Thoracic aorta (tissue), 2 donors: ENCODE measurements at regions not wholly inside any gene's neighbourhood (a gene's known extent, or its start where the extent isn't known, plus 50 kb on each side); places are given as distances from the start of the nearest gene placed in this dataset.

Experiments used
- ATAC-seq: fragments of 150-250 bp; one replicate; pipeline ENCODE4 v1.8.0; 2017; ENCODE audit warnings: low read depth; ENCODE audit not compliant: insufficient number of reproducible peaks, low FRiP score
- DNase-seq: peaks from one replicate; pipeline ENCODE4 v3.0.0-alpha.2; 2020; ENCODE audit warnings: low spot score
- H3K27ac ChIP-seq, 2 donors: fragments of 200-600 bp; sonication (generic); 1 replicate in 1 of 2; 2 replicates in 1 of 2; pipeline ENCODE4 v1.5.1; 2016; ENCODE audit warnings: mild to moderate bottlenecking in 2 of 2, moderate library complexity in 2 of 2
- H3K27me3 ChIP-seq: fragments of 200-600 bp; sonication (generic); replicated peaks from 2 replicates; pipeline ENCODE4 v1.6.0; 2016; ENCODE audit warnings: mild to moderate bottlenecking; ENCODE audit not compliant: insufficient read depth
- H3K36me3 ChIP-seq: fragments of 200-600 bp; sonication (generic); one replicate; pipeline ENCODE4 v1.5.1; 2016
- H3K4me1 ChIP-seq, 2 donors: fragments of 200-600 bp; sonication (generic); 1 replicate in 1 of 2; 2 replicates in 1 of 2; pipeline versions ENCODE4 v1.5.1 to v1.6.0; 2016; ENCODE audit warnings: low read depth in 2 of 2, mild to moderate bottlenecking in 1 of 2; ENCODE audit not compliant: control insufficient read depth in 1 of 2
- H3K4me3 ChIP-seq: fragments of 200-600 bp; sonication (generic); 2 replicates; pipeline ENCODE4 v1.5.1; 2016; ENCODE audit warnings: mild to moderate bottlenecking
- H3K9me3 ChIP-seq: fragments of 200-600 bp; sonication (generic); 2 replicates; pipeline ENCODE4 v1.5.1; 2016
- CTCF ChIP-seq: fragments of 200-600 bp; sonication (generic); IDR thresholded peaks from one replicate; pipeline ENCODE4 v1.5.1; 2019; ENCODE audit warnings: antibody characterized with exemption

DNA sequence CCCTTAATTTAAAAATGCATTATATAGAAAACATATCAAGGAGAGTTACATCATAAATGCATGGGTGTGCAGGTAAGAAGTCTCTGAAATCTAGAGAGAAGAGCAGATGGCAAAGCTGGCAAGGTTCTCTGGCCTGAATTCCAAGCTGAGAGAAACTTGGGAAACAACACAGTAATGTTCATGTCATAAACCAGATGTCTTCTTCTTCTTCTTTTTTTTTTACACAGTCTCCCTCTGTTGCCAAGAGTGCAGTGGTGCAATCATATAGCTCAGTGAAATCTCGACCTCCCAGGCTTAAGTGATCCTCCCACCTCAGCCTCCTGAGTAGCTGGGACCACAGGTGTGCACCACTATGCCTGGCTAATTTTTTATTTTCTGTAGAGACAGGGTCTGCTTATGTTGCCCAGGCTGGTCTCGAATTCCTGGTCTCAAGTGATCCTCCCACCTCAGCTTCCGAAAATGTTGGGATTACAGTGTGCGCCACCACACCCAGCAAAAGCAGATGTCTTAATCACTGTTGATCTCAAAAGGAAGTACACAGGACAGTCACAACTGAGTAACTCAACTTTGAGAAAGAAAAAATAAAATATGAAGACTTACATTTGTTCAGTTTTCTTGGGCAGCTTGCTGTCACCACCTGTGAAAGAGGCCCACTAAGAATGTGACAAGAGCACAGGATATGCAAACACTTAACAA lies 77.3 kb downstream of the DNAAF9 start:
- Histone ChIP-seq H3K4me3 (no peak overlapping the region), H3K27ac (no peak overlapping the region), H3K27me3 (no peaks in the 10 kb centered on the region), H3K4me1 (no peaks in the 10 kb centered on the region), H3K9me3 (no peaks in the 10 kb centered on the region), H3K36me3 (peaks cover 32% of the 10 kb centered on the region)
- ATAC-seq (no peak), DNase-seq (no peak)
- TF ChIP-seq CTCF: no peak

DNA sequence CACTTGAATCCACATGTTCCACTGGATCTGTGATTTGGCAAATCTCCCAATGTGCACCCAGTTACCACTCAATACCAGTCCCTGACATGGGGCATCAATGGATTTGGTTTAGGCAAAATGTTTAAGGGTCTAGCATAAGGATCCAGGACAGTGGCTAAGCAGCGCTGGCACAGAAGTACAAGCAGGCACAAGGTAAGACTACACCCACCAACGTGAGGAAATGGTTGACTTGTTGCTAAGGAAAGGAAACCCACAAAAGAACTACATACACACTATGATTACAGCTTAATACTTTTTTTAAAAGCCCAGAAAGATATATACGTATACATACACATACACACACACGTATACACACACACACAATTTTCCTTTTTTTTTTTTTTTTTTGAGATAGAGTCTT lies 79.0 kb downstream of the DNAAF9 start:
- Histone ChIP-seq H3K27me3 (no peaks in the 10 kb centered on the region), H3K4me1 (no peaks in the 10 kb centered on the region), H3K27ac (no peak overlapping the region), H3K4me3 (no peak overlapping the region), H3K36me3 (peaks cover 43% of the 10 kb centered on the region), H3K9me3 (no peaks in the 10 kb centered on the region)
- ATAC-seq (no peak), DNase-seq (no peak)
- TF ChIP-seq CTCF: no peak

DNA sequence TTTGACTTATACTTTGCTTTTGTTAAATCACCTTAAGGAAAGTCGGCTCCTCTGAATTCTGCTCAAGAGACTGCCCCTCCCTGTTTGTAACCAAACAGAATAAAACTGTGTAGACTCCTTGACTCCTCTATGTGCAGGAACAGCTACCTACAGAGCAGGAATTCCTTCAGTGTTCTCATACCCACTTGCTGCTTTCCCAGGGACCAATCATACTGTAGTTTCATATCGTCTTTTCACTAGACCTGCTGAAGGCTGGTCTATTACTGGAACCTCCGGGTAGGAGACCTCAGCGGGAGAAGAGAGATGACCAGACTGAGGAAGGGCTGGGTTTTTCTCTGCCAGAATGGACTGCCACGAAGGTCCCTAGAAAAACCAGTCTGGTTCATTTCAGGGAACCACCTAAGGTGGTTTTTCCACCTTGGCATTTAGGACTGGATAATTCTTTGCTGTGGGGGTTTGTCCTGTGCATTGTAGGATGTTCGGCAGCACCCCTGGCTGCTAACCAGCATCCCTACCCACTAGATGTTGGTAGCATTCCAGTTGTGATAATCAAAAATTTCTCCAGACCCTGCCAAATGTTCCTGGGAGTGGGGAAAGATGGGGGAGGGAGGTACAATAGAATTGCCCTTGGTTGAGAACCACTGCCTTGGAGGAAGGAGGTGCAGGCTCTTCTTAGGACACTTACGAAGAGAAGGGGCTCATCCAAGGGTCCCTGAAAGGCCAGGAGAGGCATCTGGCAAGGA lies 80.5 kb downstream of the DNAAF9 start:
- TF ChIP-seq CTCF: no peak
- Histone ChIP-seq H3K4me1 (no peaks in the 10 kb centered on the region), H3K4me3 (no peak overlapping the region), H3K27ac (no peak overlapping the region), H3K9me3 (no peaks in the 10 kb centered on the region), H3K27me3 (no peaks in the 10 kb centered on the region), H3K36me3 (peaks cover 44% of the 10 kb centered on the region)
- DNase-seq: no peak
- no peak for ATAC-seq

DNA sequence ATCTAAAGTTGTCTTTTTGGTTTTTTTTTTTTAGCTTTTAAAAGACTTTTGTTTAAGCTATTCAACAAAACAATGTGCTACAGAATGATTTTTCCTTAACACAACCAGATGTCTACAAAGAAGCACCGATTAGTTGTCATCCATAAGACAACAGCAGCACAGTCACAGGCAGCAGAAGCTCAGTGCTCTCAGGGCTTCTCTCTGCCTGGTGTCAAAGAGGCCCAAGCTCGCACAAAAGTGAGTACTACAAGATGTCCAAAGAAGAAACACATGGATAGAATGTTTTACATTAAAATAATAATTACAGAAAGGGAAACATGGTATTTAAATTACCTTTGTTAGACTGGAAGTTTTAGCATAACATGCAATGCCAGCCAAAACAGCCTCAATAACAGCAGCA lies 81.6 kb downstream of the DNAAF9 start:
- DNase-seq (no peak), ATAC-seq (no peak)
- Histone ChIP-seq H3K4me3 (no peak overlapping the region), H3K9me3 (no peaks in the 10 kb centered on the region), H3K27me3 (no peaks in the 10 kb centered on the region), H3K36me3 (peaks cover 43% of the 10 kb centered on the region), H3K4me1 (no peaks in the 10 kb centered on the region), H3K27ac (no peak overlapping the region)
- TF ChIP-seq CTCF: no peak

DNA sequence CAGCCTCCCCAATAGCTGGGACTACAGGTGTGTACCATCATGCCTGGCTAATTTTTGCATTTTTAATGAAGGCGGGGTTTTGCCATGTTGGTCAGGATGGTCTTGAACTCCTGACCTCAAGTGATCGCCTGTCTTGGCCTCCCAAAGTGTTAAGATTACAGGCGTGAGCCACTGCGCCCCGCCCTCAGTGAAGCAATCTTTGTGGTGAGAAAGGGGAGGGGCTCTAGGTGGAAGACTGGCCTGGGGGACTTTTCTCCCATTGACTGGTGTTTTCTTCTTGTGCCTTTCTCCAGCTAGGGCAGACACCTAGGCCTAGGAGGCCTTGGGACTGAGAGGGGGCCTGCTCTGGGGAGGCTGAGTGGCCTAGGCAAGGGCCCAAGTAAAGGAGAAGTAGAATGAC lies 84.1 kb downstream of the DNAAF9 start:
- Histone ChIP-seq H3K36me3 (peaks cover 37% of the 10 kb centered on the region), H3K27ac (no peak overlapping the region), H3K27me3 (no peaks in the 10 kb centered on the region), H3K9me3 (no peaks in the 10 kb centered on the region), H3K4me3 (no peak overlapping the region), H3K4me1 (no peaks in the 10 kb centered on the region)
- ATAC-seq (no peak), DNase-seq (no peak)
- no peak for TF ChIP-seq CTCF
